GM18858 (cell line): ENCODE measurements at regions not wholly inside any gene's neighbourhood (a gene's known extent, or its start where the extent isn't known, plus 50 kb on each side); places are given as distances from the start of the nearest gene placed in this dataset.

Experiments used
- ATAC-seq: cut with Tn5 transposase; IDR thresholded peaks from one replicate; pipeline ENCODE4 v1.9.1; 2021; ENCODE audit not compliant: unreplicated experiment

- no peak for ATAC-seq
Observed at GRCh38 chr13:48842316-48842715, 133.4 kb upstream of the FNDC3A start.

DNA sequence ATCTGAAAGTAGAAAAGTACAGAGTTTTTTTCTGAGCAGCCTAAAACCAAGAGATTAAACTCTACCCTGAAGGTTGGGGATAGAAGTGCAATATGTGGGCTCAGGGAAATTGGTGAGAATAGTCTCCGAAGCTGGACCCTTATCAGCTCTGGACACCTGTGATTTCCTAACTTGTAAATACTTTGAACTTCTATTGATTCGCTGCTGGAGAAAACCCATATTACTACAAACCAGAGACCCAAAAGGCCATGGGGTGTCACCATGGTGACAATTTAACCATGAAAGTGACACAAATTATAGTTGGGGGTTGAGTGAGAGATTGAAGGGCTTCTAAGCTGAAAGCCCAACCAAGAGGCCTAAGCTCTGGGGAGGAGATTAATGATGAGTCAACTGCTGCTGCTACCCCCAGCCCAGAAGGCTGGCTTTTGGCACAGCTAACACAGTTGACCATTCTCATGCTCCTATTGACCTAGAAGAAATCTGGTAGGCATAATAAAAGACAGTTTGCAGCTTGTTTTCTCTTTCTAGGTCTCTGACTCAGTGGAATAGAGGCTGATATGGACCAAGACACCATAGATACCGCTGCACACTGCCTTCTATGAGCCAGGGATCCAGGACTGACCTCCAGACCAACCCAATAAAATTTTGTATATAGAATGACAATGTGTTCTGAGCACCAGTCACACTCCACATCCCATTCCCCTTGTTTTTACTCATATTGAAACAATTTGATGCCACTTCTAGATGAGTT is 131.9 kb upstream of the FNDC3A start:
- ATAC-seq: no peak

DNA sequence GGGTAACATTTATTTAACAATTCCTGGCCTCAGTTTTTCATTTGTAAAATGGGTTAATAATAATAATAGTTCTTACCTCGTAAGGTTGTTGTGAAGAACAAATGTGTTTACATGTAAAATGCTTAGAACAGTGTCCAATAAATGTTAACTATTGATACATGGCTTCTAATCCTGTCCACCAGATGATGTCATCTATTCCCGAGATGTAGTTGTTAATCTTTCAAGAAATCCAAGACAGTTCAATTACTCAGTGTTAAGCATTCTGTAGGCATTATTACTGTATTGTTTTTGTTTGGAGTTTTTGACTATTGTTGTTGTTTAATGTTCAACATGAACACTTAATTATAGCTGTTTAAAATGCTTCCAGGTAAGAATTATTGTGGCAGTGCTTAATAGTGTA is 131.0 kb upstream of the FNDC3A start:
- no peak for ATAC-seq

DNA sequence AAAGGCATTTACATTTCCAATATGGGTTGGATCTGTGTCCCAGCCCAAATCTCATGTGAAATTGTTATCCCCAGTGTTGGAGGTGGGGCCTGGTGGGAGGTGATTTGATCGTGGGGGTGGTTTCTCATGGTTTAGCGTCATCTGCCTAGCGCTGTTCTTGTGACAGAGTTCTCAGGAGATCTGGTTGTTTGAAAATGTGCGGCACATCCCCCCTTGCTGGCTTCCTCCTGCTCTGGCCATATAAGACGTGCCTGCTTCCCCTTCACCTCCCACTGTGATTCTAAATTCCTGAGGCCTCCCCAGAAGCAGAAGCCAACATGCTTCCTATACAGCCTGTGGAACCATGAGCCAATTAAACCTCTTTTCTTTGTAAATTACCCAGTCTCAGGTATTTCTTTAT is 126.2 kb upstream of the FNDC3A start:
- no peak for ATAC-seq

- ATAC-seq: no peak
Observed at GRCh38 chr13:48851707-48852106, 124.0 kb upstream of the FNDC3A start.

DNA sequence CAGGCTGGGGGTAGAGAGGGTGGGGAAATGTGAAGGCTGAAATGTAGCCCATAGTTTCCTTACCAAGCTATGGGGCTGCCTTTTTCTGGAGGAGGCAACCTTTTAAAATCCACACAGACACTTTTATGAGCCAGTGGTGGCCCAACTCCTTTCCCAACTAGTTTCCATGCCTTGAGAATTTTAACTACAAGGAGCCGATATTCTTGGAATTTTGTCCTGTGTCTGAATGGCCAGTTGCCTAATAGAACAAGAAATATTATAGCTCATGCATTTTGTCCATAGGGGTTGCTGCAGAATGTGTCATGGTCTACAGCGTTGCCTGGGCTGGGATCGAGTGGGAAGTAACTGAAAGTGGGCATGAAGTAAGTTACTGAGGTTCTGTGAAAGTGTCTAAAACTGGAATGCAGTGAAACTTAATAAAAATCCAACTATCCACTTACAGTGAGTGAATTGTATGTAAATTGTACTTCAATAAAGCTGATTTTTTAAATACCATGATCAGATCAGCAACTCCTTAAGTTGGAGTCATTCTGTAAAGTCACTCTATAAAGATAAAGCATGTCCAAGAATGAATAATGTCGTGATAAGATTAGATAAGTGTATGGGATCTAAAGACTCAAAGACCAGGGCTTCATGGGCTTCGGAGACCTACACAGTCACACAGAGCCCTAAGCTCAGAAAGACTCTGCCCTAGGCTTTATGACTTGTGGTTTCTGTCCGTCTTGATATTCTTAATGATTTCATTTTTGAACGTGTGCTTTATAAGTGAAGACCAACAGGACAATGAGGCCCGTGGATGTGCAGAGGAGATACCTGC is 122.6 kb upstream of the FNDC3A start:
- ATAC-seq: no peak

- ATAC-seq: no peak
Observed at GRCh38 chr13:48853728-48854102, 122.0 kb upstream of the FNDC3A start.

- ATAC-seq: no peak
Observed at GRCh38 chr13:48857576-48857975, 118.1 kb upstream of the FNDC3A start.

GRCh38 chr13:48858122-48858902 is 117.4 kb upstream of the FNDC3A start:
- ATAC-seq: no peak

DNA sequence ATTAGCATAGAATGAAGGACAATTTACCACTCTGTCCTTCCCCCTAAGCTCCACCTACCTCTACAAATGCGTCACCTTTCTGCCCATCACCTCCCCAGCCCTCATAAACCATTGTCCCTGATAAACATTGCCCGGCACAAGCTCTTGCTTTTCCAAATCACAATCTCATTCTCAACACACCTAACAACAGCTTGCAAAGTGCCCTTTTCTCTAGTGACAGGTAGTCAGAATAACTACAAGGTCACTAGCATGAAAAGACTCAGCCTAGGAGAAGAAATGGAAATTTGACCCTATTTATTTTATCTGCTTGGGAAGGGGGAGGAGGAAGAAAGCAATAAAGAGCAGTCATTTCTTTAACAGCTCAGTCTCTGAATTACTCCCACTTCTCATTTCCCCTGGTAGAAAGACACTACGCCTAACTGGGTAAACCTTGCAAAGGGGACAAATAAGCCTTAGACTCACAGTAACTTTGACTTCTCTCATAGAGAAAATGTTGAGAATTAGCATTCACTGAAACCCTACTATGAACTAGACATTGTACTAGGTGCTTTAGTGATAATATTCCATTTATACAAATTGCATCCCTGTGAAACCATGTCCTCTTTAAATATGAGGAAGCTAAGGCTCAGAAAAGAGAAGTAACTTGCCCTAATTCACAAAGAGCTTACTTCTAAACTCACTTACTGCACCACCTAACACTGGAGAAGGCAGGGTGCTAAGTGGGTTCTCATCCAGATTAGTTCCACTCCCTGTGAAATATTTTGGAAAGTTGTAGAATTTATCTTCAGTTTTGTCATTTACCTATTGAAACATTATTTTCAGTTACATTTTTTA is 116.2 kb upstream of the FNDC3A start:
- ATAC-seq: no peak

GRCh38 chr13:48860364-48860763 is 115.3 kb upstream of the FNDC3A start:
- ATAC-seq: no peak

DNA sequence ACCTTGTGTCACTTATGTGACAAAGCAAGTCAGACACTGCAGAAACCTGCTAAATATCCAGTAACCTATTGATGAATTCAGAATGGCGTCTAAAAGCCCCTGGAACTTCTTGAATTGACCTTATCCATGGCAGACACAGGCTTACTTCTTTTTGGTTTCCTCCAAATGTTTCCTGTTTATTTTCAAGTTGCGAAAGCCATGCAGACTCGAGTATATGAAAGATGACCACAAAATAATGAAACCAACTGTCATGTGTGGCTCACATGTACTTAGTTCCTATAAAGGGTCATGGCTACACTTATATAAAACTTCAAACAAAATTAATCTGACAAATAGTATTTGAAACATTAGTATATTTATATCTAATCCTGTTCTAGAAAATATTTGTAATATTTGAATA is 113.1 kb upstream of the FNDC3A start:
- no peak for ATAC-seq

DNA sequence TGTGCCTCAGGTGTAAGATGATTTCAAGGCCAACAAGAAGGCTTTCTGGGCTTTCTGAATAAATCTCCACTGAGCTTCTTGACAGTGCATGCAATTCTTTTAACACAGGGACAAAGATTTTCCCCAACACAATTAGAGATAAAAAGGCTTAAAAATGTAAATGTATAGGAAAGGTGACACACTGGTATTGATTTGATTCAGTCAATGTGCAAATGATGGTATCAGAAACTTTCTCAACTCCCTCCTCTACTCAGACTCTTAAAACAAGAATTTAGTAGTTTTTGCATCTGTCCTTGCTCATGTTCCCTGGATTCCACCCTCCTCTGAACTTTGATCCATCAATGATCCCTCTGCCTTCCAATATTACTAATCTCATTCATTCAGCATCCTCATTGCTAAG is 111.6 kb upstream of the FNDC3A start:
- no peak for ATAC-seq

DNA sequence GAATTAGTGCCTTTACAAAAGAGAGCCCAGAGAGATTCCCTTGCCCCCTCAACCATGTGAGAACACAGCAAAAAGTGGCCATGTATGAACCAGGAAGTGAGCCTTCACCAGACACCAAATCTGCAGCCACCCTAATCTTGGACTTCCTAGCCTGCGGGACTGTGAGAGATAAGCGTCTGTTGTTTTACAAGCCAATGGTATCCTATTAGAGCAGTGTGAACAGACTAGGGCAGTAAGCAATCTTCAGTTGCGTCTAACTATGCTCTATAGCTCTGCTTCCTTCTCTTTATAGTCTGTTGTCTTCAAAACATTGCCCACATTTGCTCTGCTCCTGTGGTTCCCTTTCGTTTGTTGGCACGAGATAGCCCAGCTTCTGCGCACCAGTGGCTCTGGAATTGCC is 109.5 kb upstream of the FNDC3A start:
- no peak for ATAC-seq

- no peak for ATAC-seq
Observed at GRCh38 chr13:48873081-48873480, 102.6 kb upstream of the FNDC3A start.

DNA sequence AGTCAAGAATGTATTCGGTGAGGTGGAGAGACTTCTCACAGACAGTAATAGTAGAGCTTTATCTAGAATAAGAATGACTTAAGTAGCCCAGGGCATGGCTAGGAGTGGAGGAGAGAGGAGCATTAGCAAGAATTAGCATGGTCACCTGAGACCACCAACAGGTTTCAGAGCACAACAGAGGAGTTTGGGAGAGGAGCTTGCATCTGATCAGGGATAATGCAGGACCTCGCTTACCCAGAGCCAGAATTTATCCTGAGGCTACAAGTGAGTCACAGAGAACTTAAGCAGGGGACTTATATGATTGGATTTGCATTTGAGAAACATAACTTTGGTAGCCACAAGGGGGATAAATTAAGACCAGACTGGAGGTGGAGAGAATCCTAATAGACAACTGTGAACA is 102.1 kb upstream of the FNDC3A start:
- no peak for ATAC-seq

DNA sequence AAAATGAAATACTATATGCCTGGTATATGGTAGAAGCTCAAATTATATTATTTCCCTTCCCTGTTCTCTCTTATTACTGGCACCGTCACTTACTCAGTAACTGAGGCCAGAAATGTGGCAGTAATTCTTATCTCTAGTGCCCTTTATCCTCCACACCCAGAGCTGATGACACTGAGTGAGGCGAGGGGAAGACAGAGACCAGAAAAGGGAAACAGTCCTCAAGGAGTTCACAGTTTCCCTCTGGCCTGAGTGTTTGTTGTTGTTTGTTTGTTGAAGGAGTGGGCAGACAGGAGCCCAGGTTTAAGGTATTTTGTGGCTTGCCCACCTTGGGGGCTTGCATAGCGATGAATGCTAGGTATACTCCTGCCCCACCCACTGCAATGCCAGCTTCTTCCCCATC is 101.5 kb upstream of the FNDC3A start:
- ATAC-seq: no peak

- ATAC-seq: no peak
Observed at GRCh38 chr13:48875047-48875446, 100.7 kb upstream of the FNDC3A start.

GRCh38 chr13:48876289-48876688 is 99.4 kb upstream of the FNDC3A start:
- no peak for ATAC-seq

DNA sequence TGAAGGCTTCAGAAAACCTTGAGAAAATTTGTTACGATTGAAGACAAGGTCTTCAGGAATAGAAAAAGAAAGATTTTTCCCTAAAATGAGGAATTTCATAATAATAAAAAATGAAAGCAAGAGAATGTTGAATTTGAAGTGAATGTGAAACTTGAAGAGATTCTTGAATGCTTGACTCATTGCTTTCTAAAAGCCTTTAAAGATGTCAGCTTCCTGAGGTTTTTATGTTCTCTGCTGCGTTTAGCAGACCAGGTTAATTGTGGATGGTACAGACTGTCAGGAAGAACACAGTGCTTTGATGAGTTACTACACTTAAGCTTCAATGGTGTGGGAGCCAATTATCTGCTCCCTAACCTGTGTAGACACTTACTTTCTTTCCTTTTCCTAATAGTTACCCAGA is 96.3 kb upstream of the FNDC3A start:
- ATAC-seq: no peak

DNA sequence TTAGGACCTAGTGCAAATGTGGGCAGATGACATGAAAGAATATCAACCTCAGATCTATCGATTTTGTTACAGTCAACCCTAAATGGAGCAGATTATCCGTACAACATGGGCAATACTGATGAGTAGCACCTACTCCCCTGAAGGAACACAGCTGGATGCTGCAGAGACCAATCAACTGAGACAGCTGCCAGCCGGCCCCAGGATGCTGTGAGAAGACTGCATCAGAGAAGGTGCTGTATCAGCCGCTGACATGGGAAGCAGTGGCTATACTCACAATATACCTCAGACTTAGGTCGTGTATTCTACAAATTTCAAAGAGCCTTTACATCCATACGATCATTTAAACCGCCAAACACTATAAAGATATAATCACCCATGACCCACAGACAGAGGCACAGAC is 95.9 kb upstream of the FNDC3A start:
- ATAC-seq: no peak
